ENCODE measurements at regions not wholly inside any gene's neighbourhood (a gene's known extent, or its start where the extent isn't known, plus 50 kb on each side); places are given as distances from the start of the nearest gene placed in this dataset.

DNA sequence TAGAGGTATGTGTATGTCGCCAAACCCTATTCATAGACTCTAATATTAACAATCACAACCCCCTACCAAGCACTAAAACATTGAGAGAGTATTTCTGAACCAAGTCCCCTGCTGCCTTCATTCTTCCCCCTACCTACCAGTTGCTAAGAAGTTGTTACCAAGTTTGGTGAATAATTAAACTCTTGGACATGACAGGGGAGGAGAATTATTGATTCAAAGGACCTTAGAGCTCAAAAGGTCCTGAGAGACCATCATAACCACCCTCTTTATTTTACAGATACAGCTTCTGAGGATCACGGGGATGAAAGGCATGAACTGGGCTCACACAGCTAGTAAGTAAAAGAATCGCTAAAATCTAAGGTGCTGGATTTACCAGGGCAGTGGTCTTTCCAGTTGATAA, 204.1 kb downstream of the PIK3C3 start:
- no peaks in the 10 kb centered on the region for H3K36me3 ChIP-seq
- H3K9me3 ChIP-seq: no peaks in the 10 kb centered on the region
- H3K4me1 ChIP-seq: peaks cover 17% of the 10 kb centered on the region
- no peaks in the 10 kb centered on the region for H3K27me3 ChIP-seq
- no peak overlapping the region for H3K4me3 ChIP-seq (ENCODE audit: low read depth, low read length)
- TF ChIP-seq CTCF (IDR thresholded peaks at IDR 0.05; ENCODE audit: low read depth, low read length): no peak
- DNase-seq: no peak

GRCh38 chr18:42163321-42163720, 208.3 kb downstream of the PIK3C3 start:
- DNase-seq: no peak
- Histone ChIP-seq H3K4me3 (ENCODE audit: low read depth, low read length) (no peak overlapping the region), H3K4me1 (no peaks in the 10 kb centered on the region), H3K9me3 (no peaks in the 10 kb centered on the region), H3K27me3 (no peaks in the 10 kb centered on the region), H3K36me3 (no peaks in the 10 kb centered on the region)
- no peak for TF ChIP-seq CTCF (IDR thresholded peaks at IDR 0.05; ENCODE audit: low read depth, low read length)

- TF ChIP-seq CTCF (IDR thresholded peaks at IDR 0.05; ENCODE audit: low read depth, low read length): no peak
- H3K27me3 ChIP-seq: no peaks in the 10 kb centered on the region
- H3K9me3 ChIP-seq: no peaks in the 10 kb centered on the region
- H3K4me3 ChIP-seq (ENCODE audit: low read depth, low read length): no peak overlapping the region
- no peak for DNase-seq
- no peaks in the 10 kb centered on the region for H3K4me1 ChIP-seq
- no peaks in the 10 kb centered on the region for H3K36me3 ChIP-seq
Measured at GRCh38 chr18:42164556-42164955, 209.5 kb downstream of the PIK3C3 start.

- no peak for DNase-seq
- Histone ChIP-seq H3K9me3 (no peaks in the 10 kb centered on the region), H3K4me1 (no peaks in the 10 kb centered on the region), H3K4me3 (ENCODE audit: low read depth, low read length) (no peak overlapping the region), H3K36me3 (no peaks in the 10 kb centered on the region), H3K27me3 (no peaks in the 10 kb centered on the region)
- no peak for TF ChIP-seq CTCF (IDR thresholded peaks at IDR 0.05; ENCODE audit: low read depth, low read length)
Measured at GRCh38 chr18:42165922-42166513, 211.0 kb downstream of the PIK3C3 start.

DNA sequence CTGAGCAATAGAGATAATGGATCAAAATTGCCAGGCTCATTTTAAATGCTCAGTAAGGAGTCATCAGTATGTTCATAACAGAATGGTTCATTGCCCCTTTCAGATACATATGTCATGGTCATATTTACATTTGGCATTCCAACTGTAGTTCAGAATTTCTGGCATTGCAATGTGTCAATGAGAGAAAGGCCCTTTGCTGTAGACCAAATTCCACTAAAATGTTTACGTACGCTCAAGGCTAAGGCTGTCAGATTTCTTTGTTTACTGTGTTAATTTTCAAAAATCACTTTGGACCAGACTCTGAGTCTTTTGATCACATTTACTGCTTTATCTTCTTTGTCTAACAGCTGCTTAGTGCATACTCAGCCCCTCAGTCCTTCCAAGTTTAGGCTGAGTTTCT, 213.5 kb downstream of the PIK3C3 start:
- no peaks in the 10 kb centered on the region for H3K27me3 ChIP-seq
- H3K36me3 ChIP-seq: no peaks in the 10 kb centered on the region
- no peak overlapping the region for H3K4me3 ChIP-seq (ENCODE audit: low read depth, low read length)
- no peak for TF ChIP-seq CTCF (IDR thresholded peaks at IDR 0.05; ENCODE audit: low read depth, low read length)
- no peak for DNase-seq
- no peaks in the 10 kb centered on the region for H3K9me3 ChIP-seq
- H3K4me1 ChIP-seq: no peaks in the 10 kb centered on the region

DNA sequence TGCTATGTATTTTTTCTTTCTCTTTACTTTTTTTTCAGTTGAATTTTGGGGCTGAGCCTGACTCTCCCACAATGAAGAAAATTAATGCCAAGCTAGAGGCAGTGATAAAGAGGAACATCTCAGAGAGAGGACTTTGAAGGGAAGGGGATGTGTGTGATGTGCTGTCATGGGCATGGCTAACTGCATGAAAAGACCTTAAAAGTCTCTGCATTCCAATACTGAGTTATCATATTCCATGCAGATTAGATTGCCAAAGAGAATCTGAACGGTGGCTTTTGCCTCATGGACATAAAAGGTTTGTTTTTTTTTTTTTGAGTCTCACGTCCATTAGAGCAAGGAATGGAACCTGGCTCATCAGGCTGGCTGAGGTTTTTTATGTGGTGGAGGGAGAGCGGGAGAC, 213.9 kb downstream of the PIK3C3 start:
- TF ChIP-seq CTCF (IDR thresholded peaks at IDR 0.05; ENCODE audit: low read depth, low read length): no peak
- no peak for DNase-seq
- no peaks in the 10 kb centered on the region for H3K27me3 ChIP-seq

More for the DNA sequence above, 213.9 kb downstream of the PIK3C3 start:
- Histone ChIP-seq H3K4me3 (ENCODE audit: low read depth, low read length) (no peak overlapping the region), H3K4me1 (no peaks in the 10 kb centered on the region), H3K9me3 (no peaks in the 10 kb centered on the region), H3K36me3 (no peaks in the 10 kb centered on the region)

Data from BE2C (cell line).